ENCODE measurements at regions not wholly inside any gene's neighbourhood (a gene's known extent, or its start where the extent isn't known, plus 50 kb on each side); places are given as distances from the start of the nearest gene placed in this dataset.

GRCh38 chr13:53494406-53494805 lies 465.8 kb downstream of the OLFM4 start:
- H3K36me3 ChIP-seq (ENCODE audit: control insufficient read depth in 2 of 2, extremely low read depth in 1 of 2, insufficient read depth in 1 of 2, low read length in 1 of 2): no peaks in the 10 kb centered on the region
- no peak overlapping the region for H3K27ac ChIP-seq (ENCODE audit: low read length)
- ChIA-PET CTCF (no interaction called here), POLR2A (no interaction called here)
- peaks cover 1 to 18% (median 5%) of the 10 kb centered on the region in 3 donors for H3K9me3 Mint-ChIP-seq
- no peak overlapping the region for H3K27ac Mint-ChIP-seq
- ATAC-seq (replicated peaks in 1 of 4) (no peak), DNase-seq (no peak)
- H3K36me3 Mint-ChIP-seq: no peaks in the 10 kb centered on the region
- no peaks in the 10 kb centered on the region for H3K4me1 Mint-ChIP-seq
- H3K4me3 Mint-ChIP-seq: no peak overlapping the region
- no peaks in the 10 kb centered on the region for H3K4me1 ChIP-seq (ENCODE audit: control insufficient read depth in 1 of 2, extremely low read depth in 1 of 2, insufficient read depth in 2 of 2, low read length in 2 of 2)
- no peaks in the 10 kb centered on the region for H3K27me3 Mint-ChIP-seq
- no peaks in the 10 kb centered on the region for H3K27me3 ChIP-seq (replicated peaks in 1 of 2; ENCODE audit: control insufficient read depth in 2 of 2, extremely low read depth in 1 of 2, insufficient read depth in 2 of 2, low read length in 1 of 2)
- H3K9me3 ChIP-seq: no peaks in the 10 kb centered on the region
- no peak overlapping the region for H3K4me3 ChIP-seq (ENCODE audit: control insufficient read depth in 1 of 2, extremely low read depth in 1 of 2, low read length in 1 of 2)
- no CpG with 5 or more reads among the region's 2 CpGs for WGBS (ENCODE audit: insufficient coverage)

- H3K27me3 Mint-ChIP-seq: no peaks in the 10 kb centered on the region
- H3K4me1 ChIP-seq (ENCODE audit: control insufficient read depth in 1 of 2, extremely low read depth in 1 of 2, insufficient read depth in 2 of 2, low read length in 2 of 2): no peaks in the 10 kb centered on the region
- H3K4me3 Mint-ChIP-seq: no peak overlapping the region
- ChIA-PET CTCF (no interaction called here), POLR2A (no interaction called here)
- H3K9me3 Mint-ChIP-seq: peaks cover 12 to 22% (median 15%) of the 10 kb centered on the region in 3 donors
- H3K27ac Mint-ChIP-seq: no peak overlapping the region
- no peaks in the 10 kb centered on the region for H3K4me1 Mint-ChIP-seq
- no peaks in the 10 kb centered on the region for H3K27me3 ChIP-seq (replicated peaks in 1 of 2; ENCODE audit: control insufficient read depth in 2 of 2, extremely low read depth in 1 of 2, insufficient read depth in 2 of 2, low read length in 1 of 2)
- no peaks in the 10 kb centered on the region for H3K36me3 ChIP-seq (ENCODE audit: control insufficient read depth in 2 of 2, extremely low read depth in 1 of 2, insufficient read depth in 1 of 2, low read length in 1 of 2)
- peaks cover 2% of the 10 kb centered on the region for H3K9me3 ChIP-seq
- no peak for DNase-seq
- H3K27ac ChIP-seq (ENCODE audit: low read length): no peak overlapping the region
- no peaks in the 10 kb centered on the region for H3K36me3 Mint-ChIP-seq
- no peak for ATAC-seq (replicated peaks in 1 of 4)
- no peak overlapping the region for H3K4me3 ChIP-seq (ENCODE audit: control insufficient read depth in 1 of 2, extremely low read depth in 1 of 2, low read length in 1 of 2)
- 83% methylated on average over 2 of the region's 3 CpGs for WGBS (ENCODE audit: insufficient coverage)
These were observed 471.0 kb downstream of the OLFM4 start for GRCh38 chr13:53499576-53500133.

- ATAC-seq (replicated peaks in 1 of 4) (no peak), DNase-seq (no peak)
- Histone ChIP-seq H3K27ac (ENCODE audit: low read length) (no peak overlapping the region), H3K27me3 (replicated peaks in 1 of 2; ENCODE audit: control insufficient read depth in 2 of 2, extremely low read depth in 1 of 2, insufficient read depth in 2 of 2, low read length in 1 of 2) (no peaks in the 10 kb centered on the region), H3K36me3 (ENCODE audit: control insufficient read depth in 2 of 2, extremely low read depth in 1 of 2, insufficient read depth in 1 of 2, low read length in 1 of 2) (no peaks in the 10 kb centered on the region), H3K4me1 (ENCODE audit: control insufficient read depth in 1 of 2, extremely low read depth in 1 of 2, insufficient read depth in 2 of 2, low read length in 2 of 2) (no peaks in the 10 kb centered on the region), H3K9me3 (peaks cover 2% of the 10 kb centered on the region), H3K4me3 (ENCODE audit: control insufficient read depth in 1 of 2, extremely low read depth in 1 of 2, low read length in 1 of 2) (no peak overlapping the region)
- Mint-ChIP-seq H3K27me3 (no peaks in the 10 kb centered on the region), H3K4me3 (no peak overlapping the region), H3K36me3 (no peaks in the 10 kb centered on the region), H3K4me1 (no peaks in the 10 kb centered on the region), H3K27ac (no peak overlapping the region), H3K9me3 (peaks cover 14 to 15% (median 14%) of the 10 kb centered on the region in 3 donors)
- CTCF ChIA-PET: no interaction called here
- POLR2A ChIA-PET: no interaction called here
These were observed 472.8 kb downstream of the OLFM4 start for GRCh38 chr13:53501387-53501786.

- H3K4me3 Mint-ChIP-seq: no peak overlapping the region
- ChIA-PET POLR2A (no interaction called here), CTCF (no interaction called here)
- no peaks in the 10 kb centered on the region for H3K36me3 ChIP-seq (ENCODE audit: control insufficient read depth in 2 of 2, extremely low read depth in 1 of 2, insufficient read depth in 1 of 2, low read length in 1 of 2)
- no peaks in the 10 kb centered on the region for H3K27me3 ChIP-seq (replicated peaks in 1 of 2; ENCODE audit: control insufficient read depth in 2 of 2, extremely low read depth in 1 of 2, insufficient read depth in 2 of 2, low read length in 1 of 2)
- no peak overlapping the region for H3K27ac ChIP-seq (ENCODE audit: low read length)
- no peaks in the 10 kb centered on the region for H3K4me1 ChIP-seq (ENCODE audit: control insufficient read depth in 1 of 2, extremely low read depth in 1 of 2, insufficient read depth in 2 of 2, low read length in 2 of 2)
- ATAC-seq (replicated peaks in 1 of 4) (no peak), DNase-seq (no peak)
- no peaks in the 10 kb centered on the region for H3K4me1 Mint-ChIP-seq
- no peaks in the 10 kb centered on the region for H3K27me3 Mint-ChIP-seq
- H3K27ac Mint-ChIP-seq: no peak overlapping the region
- H3K4me3 ChIP-seq (ENCODE audit: control insufficient read depth in 1 of 2, extremely low read depth in 1 of 2, low read length in 1 of 2): no peak overlapping the region
- 60% methylated on average over 2 of the region's 4 CpGs for whole genome bisulfite sequencing (ENCODE audit: insufficient coverage)
- no peaks in the 10 kb centered on the region for H3K36me3 Mint-ChIP-seq
- peaks cover 2% of the 10 kb centered on the region for H3K9me3 ChIP-seq
- H3K9me3 Mint-ChIP-seq: peaks cover 7 to 10% (median 9%) of the 10 kb centered on the region in 3 donors
These were observed 479.1 kb downstream of the OLFM4 start for GRCh38 chr13:53507741-53508140.

GRCh38 chr13:53512635-53513034 lies 484.0 kb downstream of the OLFM4 start:
- DNase-seq (no peak), ATAC-seq (replicated peaks in 1 of 4) (no peak)
- no peaks in the 10 kb centered on the region for H3K27me3 ChIP-seq (replicated peaks in 1 of 2; ENCODE audit: control insufficient read depth in 2 of 2, extremely low read depth in 1 of 2, insufficient read depth in 2 of 2, low read length in 1 of 2)
- WGBS (ENCODE audit: insufficient coverage): no CpG with 5 or more reads among the region's 1 CpG
- no peak overlapping the region for H3K4me3 Mint-ChIP-seq
- H3K9me3 ChIP-seq: no peaks in the 10 kb centered on the region
- no peaks in the 10 kb centered on the region for H3K36me3 ChIP-seq (ENCODE audit: control insufficient read depth in 2 of 2, extremely low read depth in 1 of 2, insufficient read depth in 1 of 2, low read length in 1 of 2)
- H3K36me3 Mint-ChIP-seq: no peaks in the 10 kb centered on the region
- no peak overlapping the region for H3K27ac ChIP-seq (ENCODE audit: low read length)
- H3K4me3 ChIP-seq (ENCODE audit: control insufficient read depth in 1 of 2, extremely low read depth in 1 of 2, low read length in 1 of 2): no peak overlapping the region
- H3K9me3 Mint-ChIP-seq: peaks cover under 1 to 8% (median 4%) of the 10 kb centered on the region in 3 donors
- no peaks in the 10 kb centered on the region for H3K4me1 Mint-ChIP-seq
- no peak overlapping the region for H3K27ac Mint-ChIP-seq
- CTCF ChIA-PET: no interaction called here
- POLR2A ChIA-PET: no interaction called here
- H3K27me3 Mint-ChIP-seq: no peaks in the 10 kb centered on the region
- no peaks in the 10 kb centered on the region for H3K4me1 ChIP-seq (ENCODE audit: control insufficient read depth in 1 of 2, extremely low read depth in 1 of 2, insufficient read depth in 2 of 2, low read length in 2 of 2)

- H3K27ac ChIP-seq (ENCODE audit: low read length): no peak overlapping the region
- CTCF ChIA-PET: no interaction called here
- POLR2A ChIA-PET: no interaction called here
These were observed 484.6 kb downstream of the OLFM4 start for GRCh38 chr13:53513226-53513625.

GRCh38 chr13:53520132-53520531 lies 491.5 kb downstream of the OLFM4 start:
- no peak overlapping the region for H3K4me3 Mint-ChIP-seq

More at GRCh38 chr13:53513226-53513625, 484.6 kb downstream of the OLFM4 start:
- Histone ChIP-seq H3K27me3 (replicated peaks in 1 of 2; ENCODE audit: control insufficient read depth in 2 of 2, extremely low read depth in 1 of 2, insufficient read depth in 2 of 2, low read length in 1 of 2) (no peaks in the 10 kb centered on the region), H3K36me3 (ENCODE audit: control insufficient read depth in 2 of 2, extremely low read depth in 1 of 2, insufficient read depth in 1 of 2, low read length in 1 of 2) (no peaks in the 10 kb centered on the region), H3K9me3 (no peaks in the 10 kb centered on the region), H3K4me1 (ENCODE audit: control insufficient read depth in 1 of 2, extremely low read depth in 1 of 2, insufficient read depth in 2 of 2, low read length in 2 of 2) (no peaks in the 10 kb centered on the region), H3K4me3 (ENCODE audit: control insufficient read depth in 1 of 2, extremely low read depth in 1 of 2, low read length in 1 of 2) (no peak overlapping the region)
- Mint-ChIP-seq H3K27ac (no peak overlapping the region), H3K4me1 (no peaks in the 10 kb centered on the region), H3K4me3 (no peak overlapping the region), H3K36me3 (no peaks in the 10 kb centered on the region), H3K9me3 (peaks cover 3 to 10% (median 4%) of the 10 kb centered on the region in 3 donors), H3K27me3 (no peaks in the 10 kb centered on the region)
- ATAC-seq (replicated peaks in 1 of 4): no peak
- 94% methylated on average over 3 of the region's 4 CpGs for WGBS (ENCODE audit: insufficient coverage)
- no peak for DNase-seq

More at GRCh38 chr13:53520132-53520531, 491.5 kb downstream of the OLFM4 start:
- Mint-ChIP-seq H3K27me3 (no peaks in the 10 kb centered on the region), H3K4me1 (no peaks in the 10 kb centered on the region), H3K27ac (no peak overlapping the region), H3K36me3 (no peaks in the 10 kb centered on the region), H3K9me3 (peaks cover 3 to 9% (median 8%) of the 10 kb centered on the region in 3 donors)
- H3K9me3 ChIP-seq: no peaks in the 10 kb centered on the region
- ATAC-seq (replicated peaks in 1 of 4) (no peak), DNase-seq (no peak)
- no peaks in the 10 kb centered on the region for H3K27me3 ChIP-seq (replicated peaks in 1 of 2; ENCODE audit: control insufficient read depth in 2 of 2, extremely low read depth in 1 of 2, insufficient read depth in 2 of 2, low read length in 1 of 2)
- H3K27ac ChIP-seq (ENCODE audit: low read length): no peak overlapping the region
- H3K4me3 ChIP-seq (ENCODE audit: control insufficient read depth in 1 of 2, extremely low read depth in 1 of 2, low read length in 1 of 2): no peak overlapping the region
- H3K36me3 ChIP-seq (ENCODE audit: control insufficient read depth in 2 of 2, extremely low read depth in 1 of 2, insufficient read depth in 1 of 2, low read length in 1 of 2): no peaks in the 10 kb centered on the region
- ChIA-PET CTCF (no interaction called here), POLR2A (no interaction called here)
- no peaks in the 10 kb centered on the region for H3K4me1 ChIP-seq (ENCODE audit: control insufficient read depth in 1 of 2, extremely low read depth in 1 of 2, insufficient read depth in 2 of 2, low read length in 2 of 2)

Measured in T-cell (primary cell).